ENCODE measurements at regions not wholly inside any gene's neighbourhood (a gene's known extent, or its start where the extent isn't known, plus 50 kb on each side); places are given as distances from the start of the nearest gene placed in this dataset.

DNA sequence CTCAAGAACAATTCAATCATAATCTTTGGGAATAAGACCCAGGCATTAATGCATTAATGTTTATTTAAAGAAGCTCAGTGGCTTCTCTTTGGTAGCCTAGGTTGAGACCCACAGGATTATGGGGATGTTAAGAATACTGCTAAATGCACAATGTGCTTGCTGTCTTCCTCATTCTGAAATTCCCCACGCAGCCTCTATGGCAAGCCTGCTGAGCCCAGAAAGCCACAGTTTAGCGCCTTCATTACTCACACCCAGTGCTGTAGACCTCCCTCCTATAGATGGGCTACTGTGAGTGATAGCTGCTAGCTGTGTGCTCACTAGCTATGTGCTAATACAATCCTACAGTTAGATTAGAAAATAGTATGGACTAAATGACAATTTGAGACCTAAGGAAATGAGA lies 90.6 kb downstream of the TNFSF13B start:
- H4K91ac ChIP-seq (ENCODE audit: low read length): no peak overlapping the region
- no peaks in the 10 kb centered on the region for H3K9me3 ChIP-seq (ENCODE audit: control insufficient read depth, low read length)
- H2AFZ ChIP-seq (ENCODE audit: low read depth, low read length): no peak overlapping the region
- H3K4me3 ChIP-seq (ENCODE audit: insufficient read depth in 1 of 2, low read depth in 1 of 2, low read length in 2 of 2): no peak overlapping the region
- H2BK12ac ChIP-seq (ENCODE audit: low read length in 2 of 2): no peak overlapping the region
- H2BK120ac ChIP-seq (ENCODE audit: low read depth, low read length): no peak overlapping the region
- no peak overlapping the region for H2BK15ac ChIP-seq (ENCODE audit: low read depth, poor library complexity, severe bottlenecking)
- no peak overlapping the region for H2BK5ac ChIP-seq (ENCODE audit: low read depth, low read length, poor library complexity, severe bottlenecking)
- H3K9ac ChIP-seq (ENCODE audit: low read length): no peak overlapping the region
- H3K36me3 ChIP-seq (ENCODE audit: control insufficient read depth in 1 of 2, insufficient read depth in 2 of 2, low read depth in 1 of 2, low read length in 2 of 2): no peaks in the 10 kb centered on the region
- no peak overlapping the region for H3K14ac ChIP-seq (ENCODE audit: low read length in 2 of 2)
- H2AK5ac ChIP-seq (ENCODE audit: low read length, severe bottlenecking): no peak overlapping the region
- no peak overlapping the region for H3K23ac ChIP-seq (ENCODE audit: low read length in 2 of 2)
- WGBS: no CpG with 5 or more reads among the region's 2 CpGs
- no peak overlapping the region for H3K4ac ChIP-seq (ENCODE audit: low read depth in 1 of 2, low read length in 2 of 2)
- no peak overlapping the region for H3K27ac ChIP-seq (ENCODE audit: low read length, poor library complexity, severe bottlenecking)
- H4K8ac ChIP-seq (ENCODE audit: low read length): no peak overlapping the region
- H3K18ac ChIP-seq (ENCODE audit: low read depth in 1 of 2, low read length in 2 of 2): no peak overlapping the region
- H3K27me3 ChIP-seq (ENCODE audit: control insufficient read depth in 1 of 2, insufficient read depth in 1 of 2, low read length in 2 of 2): no peaks in the 10 kb centered on the region
- H3K79me1 ChIP-seq (replicated peaks; ENCODE audit: low read length, poor library complexity, severe bottlenecking): no peaks in the 10 kb centered on the region
- no peak overlapping the region for H3K4me2 ChIP-seq (ENCODE audit: low read length, poor library complexity, severe bottlenecking)
- DNase-seq: no peak
- H3K4me1 ChIP-seq (ENCODE audit: control insufficient read depth, insufficient read depth, low read depth, low read length): no peaks in the 10 kb centered on the region

DNA sequence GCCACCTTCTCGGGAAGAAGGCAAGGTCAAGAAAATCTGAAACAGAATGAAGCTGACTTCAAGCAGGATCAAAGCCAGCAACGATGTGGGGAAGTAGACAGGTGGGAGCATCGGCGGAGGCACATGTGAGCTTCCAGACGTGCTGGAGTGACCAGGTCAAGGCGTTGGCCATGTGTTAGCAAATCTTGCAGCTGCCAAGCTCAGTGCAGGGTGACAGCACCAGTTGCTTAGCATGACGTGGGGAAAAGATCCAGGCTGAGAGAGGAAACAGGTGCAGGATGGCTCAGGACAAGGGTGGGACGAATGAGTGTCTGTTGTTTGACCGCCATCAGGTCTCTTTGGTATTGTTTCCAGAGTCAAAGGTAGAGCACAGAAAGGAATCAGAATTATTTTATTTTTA lies 92.3 kb downstream of the TNFSF13B start:
- Histone ChIP-seq H3K36me3 (ENCODE audit: control insufficient read depth in 1 of 2, insufficient read depth in 2 of 2, low read depth in 1 of 2, low read length in 2 of 2) (no peaks in the 10 kb centered on the region), H2BK5ac (ENCODE audit: low read depth, low read length, poor library complexity, severe bottlenecking) (no peak overlapping the region), H3K9me3 (ENCODE audit: control insufficient read depth, low read length) (no peaks in the 10 kb centered on the region), H3K27ac (ENCODE audit: low read length, poor library complexity, severe bottlenecking) (no peak overlapping the region), H3K14ac (ENCODE audit: low read length in 2 of 2) (peak overlapping the region in 1 of 2 experiments; percentile 26), H2BK15ac (ENCODE audit: low read depth, poor library complexity, severe bottlenecking) (no peak overlapping the region), H2BK12ac (ENCODE audit: low read length in 2 of 2) (no peak overlapping the region), H2AK5ac (ENCODE audit: low read length, severe bottlenecking) (no peak overlapping the region), H3K79me1 (replicated peaks; ENCODE audit: low read length, poor library complexity, severe bottlenecking) (no peaks in the 10 kb centered on the region), H3K23ac (ENCODE audit: low read length in 2 of 2) (no peak overlapping the region), H4K8ac (ENCODE audit: low read length) (no peak overlapping the region), H2BK120ac (ENCODE audit: low read depth, low read length) (no peak overlapping the region), H3K4me2 (ENCODE audit: low read length, poor library complexity, severe bottlenecking) (no peak overlapping the region), H3K4me3 (ENCODE audit: insufficient read depth in 1 of 2, low read depth in 1 of 2, low read length in 2 of 2) (no peak overlapping the region), H3K27me3 (ENCODE audit: control insufficient read depth in 1 of 2, insufficient read depth in 1 of 2, low read length in 2 of 2) (no peaks in the 10 kb centered on the region), H3K4ac (ENCODE audit: low read depth in 1 of 2, low read length in 2 of 2) (no peak overlapping the region), H4K91ac (ENCODE audit: low read length) (no peak overlapping the region), H3K4me1 (ENCODE audit: control insufficient read depth, insufficient read depth, low read depth, low read length) (no peaks in the 10 kb centered on the region), H3K18ac (ENCODE audit: low read depth in 1 of 2, low read length in 2 of 2) (no peak overlapping the region), H3K9ac (ENCODE audit: low read length) (no peak overlapping the region), H2AFZ (ENCODE audit: low read depth, low read length) (no peak overlapping the region)
- no peak for DNase-seq
- 75% methylated on average over 7 of the region's 9 CpGs for WGBS

DNA sequence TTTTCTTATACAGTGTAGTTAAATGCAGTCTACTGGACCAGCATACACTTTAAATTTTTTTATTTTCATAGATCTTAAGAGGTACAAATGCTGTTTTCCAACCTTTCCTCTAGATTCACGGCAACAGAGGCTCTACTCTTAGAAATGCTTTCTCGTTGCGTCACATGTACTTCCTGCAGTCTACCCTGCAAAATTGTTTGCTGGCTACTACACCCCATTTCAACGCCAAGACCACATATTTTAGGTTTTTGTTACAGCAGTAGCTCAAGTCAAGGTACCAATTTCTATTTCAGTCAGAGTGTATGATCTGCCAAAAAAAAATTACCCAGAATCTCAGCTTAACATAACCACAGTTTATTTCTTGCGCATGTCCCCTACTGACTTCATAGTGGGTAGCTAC lies 94.1 kb downstream of the TNFSF13B start:
- H3K14ac ChIP-seq (ENCODE audit: low read length in 2 of 2): no peak overlapping the region
- no peak overlapping the region for H3K4me2 ChIP-seq (ENCODE audit: low read length, poor library complexity, severe bottlenecking)
- H3K79me1 ChIP-seq (replicated peaks; ENCODE audit: low read length, poor library complexity, severe bottlenecking): no peaks in the 10 kb centered on the region
- H2AK5ac ChIP-seq (ENCODE audit: low read length, severe bottlenecking): no peak overlapping the region
- H3K18ac ChIP-seq (ENCODE audit: low read depth in 1 of 2, low read length in 2 of 2): no peak overlapping the region
- no peaks in the 10 kb centered on the region for H3K36me3 ChIP-seq (ENCODE audit: control insufficient read depth in 1 of 2, insufficient read depth in 2 of 2, low read depth in 1 of 2, low read length in 2 of 2)
- 93% methylated on average over 5 of the region's 5 CpGs for WGBS
- H2BK12ac ChIP-seq (ENCODE audit: low read length in 2 of 2): no peak overlapping the region
- no peak overlapping the region for H4K8ac ChIP-seq (ENCODE audit: low read length)
- no peak overlapping the region for H3K4me3 ChIP-seq (ENCODE audit: insufficient read depth in 1 of 2, low read depth in 1 of 2, low read length in 2 of 2)
- no peak overlapping the region for H2BK15ac ChIP-seq (ENCODE audit: low read depth, poor library complexity, severe bottlenecking)
- no peak overlapping the region for H2BK120ac ChIP-seq (ENCODE audit: low read depth, low read length)
- DNase-seq: no peak
- no peaks in the 10 kb centered on the region for H3K4me1 ChIP-seq (ENCODE audit: control insufficient read depth, insufficient read depth, low read depth, low read length)
- H4K91ac ChIP-seq (ENCODE audit: low read length): no peak overlapping the region
- H3K27ac ChIP-seq (ENCODE audit: low read length, poor library complexity, severe bottlenecking): no peak overlapping the region
- H3K4ac ChIP-seq (ENCODE audit: low read depth in 1 of 2, low read length in 2 of 2): no peak overlapping the region
- H2AFZ ChIP-seq (ENCODE audit: low read depth, low read length): no peak overlapping the region
- no peak overlapping the region for H3K9ac ChIP-seq (ENCODE audit: low read length)
- no peak overlapping the region for H3K23ac ChIP-seq (ENCODE audit: low read length in 2 of 2)
- no peaks in the 10 kb centered on the region for H3K9me3 ChIP-seq (ENCODE audit: control insufficient read depth, low read length)
- no peak overlapping the region for H2BK5ac ChIP-seq (ENCODE audit: low read depth, low read length, poor library complexity, severe bottlenecking)
- H3K27me3 ChIP-seq (ENCODE audit: control insufficient read depth in 1 of 2, insufficient read depth in 1 of 2, low read length in 2 of 2): no peaks in the 10 kb centered on the region

DNA sequence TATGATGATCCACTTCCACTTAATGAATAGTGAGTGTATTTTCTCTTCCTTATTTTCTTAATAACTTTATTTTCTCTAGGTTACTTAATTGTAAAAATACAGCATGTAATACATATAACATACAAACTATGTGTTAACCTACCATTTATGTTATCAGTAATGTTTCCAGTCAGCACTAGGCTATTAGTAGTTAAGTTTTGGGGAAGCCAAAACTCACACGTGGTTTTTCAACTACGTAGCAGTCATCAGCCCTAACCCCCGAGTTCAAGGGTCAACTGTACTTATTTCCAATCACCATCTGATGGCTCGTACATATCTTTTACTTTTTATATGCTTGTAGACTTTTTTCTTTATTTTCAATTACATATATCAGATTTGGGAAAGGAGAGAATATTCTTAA lies 95.7 kb downstream of the TNFSF13B start:
- Histone ChIP-seq H3K14ac (ENCODE audit: low read length in 2 of 2) (no peak overlapping the region), H3K18ac (ENCODE audit: low read depth in 1 of 2, low read length in 2 of 2) (no peak overlapping the region), H2AFZ (ENCODE audit: low read depth, low read length) (no peak overlapping the region), H3K23ac (ENCODE audit: low read length in 2 of 2) (no peak overlapping the region), H3K79me1 (replicated peaks; ENCODE audit: low read length, poor library complexity, severe bottlenecking) (no peaks in the 10 kb centered on the region), H3K4ac (ENCODE audit: low read depth in 1 of 2, low read length in 2 of 2) (no peak overlapping the region), H2BK5ac (ENCODE audit: low read depth, low read length, poor library complexity, severe bottlenecking) (no peak overlapping the region), H2BK120ac (ENCODE audit: low read depth, low read length) (no peak overlapping the region), H3K9me3 (ENCODE audit: control insufficient read depth, low read length) (no peaks in the 10 kb centered on the region), H3K9ac (ENCODE audit: low read length) (no peak overlapping the region), H3K4me1 (ENCODE audit: control insufficient read depth, insufficient read depth, low read depth, low read length) (no peaks in the 10 kb centered on the region), H3K36me3 (ENCODE audit: control insufficient read depth in 1 of 2, insufficient read depth in 2 of 2, low read depth in 1 of 2, low read length in 2 of 2) (no peaks in the 10 kb centered on the region), H2BK12ac (ENCODE audit: low read length in 2 of 2) (no peak overlapping the region), H2AK5ac (ENCODE audit: low read length, severe bottlenecking) (no peak overlapping the region), H4K91ac (ENCODE audit: low read length) (no peak overlapping the region), H2BK15ac (ENCODE audit: low read depth, poor library complexity, severe bottlenecking) (no peak overlapping the region), H3K4me3 (ENCODE audit: insufficient read depth in 1 of 2, low read depth in 1 of 2, low read length in 2 of 2) (no peak overlapping the region), H3K27ac (ENCODE audit: low read length, poor library complexity, severe bottlenecking) (no peak overlapping the region), H3K4me2 (ENCODE audit: low read length, poor library complexity, severe bottlenecking) (no peak overlapping the region), H4K8ac (ENCODE audit: low read length) (no peak overlapping the region), H3K27me3 (ENCODE audit: control insufficient read depth in 1 of 2, insufficient read depth in 1 of 2, low read length in 2 of 2) (no peaks in the 10 kb centered on the region)
- no peak for DNase-seq
- 51% methylated on average over 2 of the region's 4 CpGs for WGBS

Measured in mesenchymal stem cell (in vitro differentiated cells and primary cell).